ENCODE measurements at regions not wholly inside any gene's neighbourhood (a gene's known extent, or its start where the extent isn't known, plus 50 kb on each side); places are given as distances from the start of the nearest gene placed in this dataset.
"Not testable (repeated sequence)": the region's sequence is repeated elsewhere in the genome, so short reads cannot be mapped to it uniquely, and the experiment has no call there.

DNA sequence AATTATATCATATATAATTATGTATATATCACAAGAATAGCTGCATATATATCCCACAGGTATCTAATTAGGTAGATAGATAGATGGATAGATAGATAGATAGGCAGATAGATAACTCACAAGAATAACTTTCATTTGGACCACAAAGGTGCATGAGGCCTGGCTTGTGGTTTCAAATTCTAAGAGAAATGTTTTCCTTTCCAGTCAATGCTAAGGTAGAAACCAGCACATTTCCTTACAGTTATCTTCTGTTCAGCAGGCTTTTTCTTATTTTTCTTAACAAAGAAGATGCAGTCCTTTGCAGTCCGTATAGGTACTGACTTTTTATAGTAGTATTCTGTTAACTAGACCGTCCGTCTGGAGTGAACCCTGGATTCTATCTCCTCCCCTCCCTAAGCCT lies 152.9 kb upstream of the ANKFN1 start:
- Mint-ChIP-seq H3K27me3 (no peaks in the 10 kb centered on the region), H3K4me3 (no peak overlapping the region)

DNA sequence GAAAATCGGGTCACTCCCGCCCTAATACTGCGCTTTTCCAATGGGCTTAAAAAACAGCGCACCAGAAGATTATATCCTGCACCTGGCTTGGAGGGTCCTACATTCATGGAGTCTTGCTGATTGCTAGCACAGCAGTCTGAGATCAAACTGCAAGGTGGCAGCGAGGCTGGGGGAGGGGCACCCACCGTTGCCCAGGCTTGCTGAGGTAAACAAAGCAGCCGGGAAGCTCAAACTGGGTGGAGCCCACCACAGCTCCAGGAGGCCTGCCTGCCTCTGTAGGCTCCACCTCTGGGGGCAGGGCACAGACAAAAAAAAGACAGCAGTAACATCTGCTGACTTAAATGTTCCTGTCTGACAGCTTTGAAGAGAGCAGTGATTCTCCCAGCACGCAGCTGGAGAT lies 150.6 kb upstream of the ANKFN1 start:
- CTCF ChIA-PET; H3K4me3 Mint-ChIP-seq; H3K4me1 Mint-ChIP-seq; DNase-seq; ATAC-seq; H3K9me3 Mint-ChIP-seq (ENCODE audit: low read depth); H3K36me3 Mint-ChIP-seq; H3K27me3 Mint-ChIP-seq; H3K27ac Mint-ChIP-seq: not testable (repeated sequence)

More for the DNA sequence above, 152.9 kb upstream of the ANKFN1 start:
- no peaks in the 10 kb centered on the region for H3K36me3 Mint-ChIP-seq
- CTCF ChIA-PET: no interaction called here
- DNase-seq (no peak), ATAC-seq (no peak)
- H3K27ac Mint-ChIP-seq: no peak overlapping the region
- no peaks in the 10 kb centered on the region for H3K9me3 Mint-ChIP-seq (ENCODE audit: low read depth)
- no peaks in the 10 kb centered on the region for H3K4me1 Mint-ChIP-seq

DNA sequence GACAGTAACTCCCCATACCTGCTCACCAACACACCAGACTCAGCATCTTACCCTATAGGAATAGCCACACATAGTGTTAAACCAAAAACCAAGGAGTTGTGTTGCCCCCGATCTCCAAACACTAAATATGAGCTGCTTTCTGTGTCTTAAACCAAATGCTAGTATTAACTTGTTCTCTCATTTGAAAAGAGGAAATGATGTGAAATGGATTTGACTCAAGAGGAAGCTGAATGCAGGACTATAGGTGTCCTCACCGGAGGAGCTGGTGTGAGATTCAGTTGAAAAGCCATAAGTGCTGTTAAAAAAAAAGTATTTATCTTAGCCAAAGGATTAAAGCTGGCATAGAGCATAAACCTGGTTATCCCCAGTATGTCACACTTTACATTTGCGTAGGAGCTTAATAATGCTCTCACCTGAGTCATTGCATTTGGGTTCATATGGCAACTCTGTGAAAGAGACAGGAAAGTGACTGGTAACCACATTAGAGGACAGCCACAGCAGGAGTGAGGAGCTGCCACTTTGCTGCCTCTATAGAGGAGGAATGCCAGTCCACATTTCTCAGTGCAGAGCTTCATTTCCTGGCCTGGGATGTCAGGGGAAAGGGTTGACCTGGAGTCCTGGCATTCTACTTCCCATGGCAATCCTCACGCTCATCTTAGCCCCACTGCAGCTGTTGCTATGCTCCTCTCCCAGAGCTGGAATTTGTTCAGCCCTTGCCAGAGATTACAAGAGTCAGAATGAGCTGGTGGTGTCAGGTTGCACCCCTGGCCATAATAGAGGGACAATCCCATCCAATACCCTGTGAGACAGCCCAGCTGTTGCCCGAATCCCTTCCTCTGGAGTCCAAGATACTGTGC lies 143.3 kb upstream of the ANKFN1 start:
- no peak overlapping the region for H3K4me3 Mint-ChIP-seq
- DNase-seq (no peak), ATAC-seq (no peak)

DNA sequence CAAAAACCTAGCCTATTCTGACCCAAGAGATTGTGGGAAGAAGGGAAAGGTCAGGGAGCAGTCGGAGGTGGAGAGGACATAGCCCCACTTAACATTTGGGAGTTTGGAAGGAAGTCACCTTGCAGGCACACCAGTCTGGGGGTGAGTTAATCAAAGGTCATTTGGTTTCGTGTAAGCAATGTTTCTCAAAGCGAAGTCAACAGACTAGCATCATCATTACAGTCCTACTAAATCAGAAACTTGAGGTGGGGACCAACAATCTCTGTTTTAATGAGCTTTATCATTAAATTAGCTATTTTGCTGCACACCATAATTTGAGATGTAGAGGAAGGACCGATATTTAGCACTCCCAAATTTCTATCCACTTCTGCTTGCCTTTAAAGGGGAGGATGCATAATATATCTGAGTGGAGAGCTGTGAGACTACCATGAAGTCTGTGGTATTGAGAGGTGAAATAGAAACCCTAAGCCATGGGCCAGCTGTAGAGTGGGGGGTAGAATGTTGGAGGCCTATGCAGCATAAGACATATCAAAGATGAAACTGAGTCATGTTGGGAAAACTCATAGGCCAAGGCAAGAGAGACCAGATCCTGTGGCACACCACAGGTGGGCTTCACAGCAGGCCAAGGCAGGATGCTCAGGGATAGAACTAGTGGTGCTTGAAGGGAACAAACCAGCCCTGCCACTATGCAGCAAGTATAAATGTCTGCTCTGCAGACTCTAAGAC lies 141.7 kb upstream of the ANKFN1 start:
- ATAC-seq: no peak
- H3K36me3 Mint-ChIP-seq: no peaks in the 10 kb centered on the region
- H3K4me3 Mint-ChIP-seq: no peak overlapping the region
- DNase-seq: no peak
- peaks cover 2% of the 10 kb centered on the region for H3K9me3 Mint-ChIP-seq (ENCODE audit: low read depth)
- H3K27me3 Mint-ChIP-seq: no peaks in the 10 kb centered on the region
- H3K4me1 Mint-ChIP-seq: no peaks in the 10 kb centered on the region
- CTCF ChIA-PET: no interaction called here
- no peak overlapping the region for H3K27ac Mint-ChIP-seq

More for the DNA sequence above, 143.3 kb upstream of the ANKFN1 start:
- H3K27ac Mint-ChIP-seq: no peak overlapping the region
- CTCF ChIA-PET: interaction anchor here (1.4 kb wide), 1 partner anchor 11 kb away, joined by 3 read pairs; no protein-coding TSS in a partner anchor
- H3K36me3 Mint-ChIP-seq: no peaks in the 10 kb centered on the region
- no peaks in the 10 kb centered on the region for H3K4me1 Mint-ChIP-seq
- H3K9me3 Mint-ChIP-seq (ENCODE audit: low read depth): peaks cover 2% of the 10 kb centered on the region
- H3K27me3 Mint-ChIP-seq: no peaks in the 10 kb centered on the region

DNA sequence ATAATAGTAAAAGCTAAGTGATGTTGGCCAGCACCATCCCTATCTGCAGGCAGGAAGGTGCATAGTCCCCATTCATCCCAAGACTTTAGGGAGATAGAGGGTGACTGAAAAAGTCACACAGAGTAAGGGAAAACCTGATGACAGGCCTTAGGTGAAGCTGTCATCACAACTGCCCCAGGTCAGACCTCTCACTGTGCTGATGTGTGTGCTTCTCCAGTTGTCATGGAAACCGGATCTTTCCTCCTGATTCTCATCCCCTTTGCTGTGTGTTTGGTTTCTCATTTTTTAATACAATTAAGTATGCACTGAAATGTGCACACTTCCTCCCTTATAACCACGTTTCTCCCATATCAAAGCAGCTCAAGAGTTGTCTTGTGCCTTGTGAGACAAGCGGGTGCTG lies 135.1 kb upstream of the ANKFN1 start:
- CTCF ChIA-PET: no interaction called here
- Mint-ChIP-seq H3K4me3 (no peak overlapping the region), H3K36me3 (no peaks in the 10 kb centered on the region), H3K9me3 (ENCODE audit: low read depth) (no peaks in the 10 kb centered on the region), H3K27ac (no peak overlapping the region), H3K27me3 (no peaks in the 10 kb centered on the region), H3K4me1 (peaks cover under 1% of the 10 kb centered on the region)
- no peak for DNase-seq
- no peak for ATAC-seq

DNA sequence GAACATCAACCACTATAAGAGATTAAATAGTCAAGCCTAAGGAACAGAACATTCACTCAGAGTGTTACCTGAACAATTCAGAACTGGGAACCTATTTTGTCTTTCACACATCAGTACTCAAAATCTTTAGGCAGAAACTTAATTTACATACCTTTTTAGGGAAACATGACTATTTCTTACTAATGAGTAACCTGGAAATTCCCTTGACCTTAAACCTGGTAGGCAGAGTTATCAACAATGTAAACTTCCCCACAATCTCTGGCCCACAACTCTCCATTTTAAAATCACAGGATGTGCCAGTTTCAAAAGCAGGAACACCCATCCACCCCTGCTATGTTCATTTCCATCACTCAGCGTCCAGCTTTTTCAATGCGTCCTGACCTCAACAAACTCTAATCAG lies 132.9 kb upstream of the ANKFN1 start:
- peaks cover 2% of the 10 kb centered on the region for H3K4me1 Mint-ChIP-seq
- H3K27me3 Mint-ChIP-seq: no peaks in the 10 kb centered on the region
- no peaks in the 10 kb centered on the region for H3K9me3 Mint-ChIP-seq (ENCODE audit: low read depth)
- no peaks in the 10 kb centered on the region for H3K36me3 Mint-ChIP-seq
- CTCF ChIA-PET: no interaction called here
- H3K4me3 Mint-ChIP-seq: no peak overlapping the region
- no peak overlapping the region for H3K27ac Mint-ChIP-seq
- ATAC-seq (no peak), DNase-seq (no peak)

DNA sequence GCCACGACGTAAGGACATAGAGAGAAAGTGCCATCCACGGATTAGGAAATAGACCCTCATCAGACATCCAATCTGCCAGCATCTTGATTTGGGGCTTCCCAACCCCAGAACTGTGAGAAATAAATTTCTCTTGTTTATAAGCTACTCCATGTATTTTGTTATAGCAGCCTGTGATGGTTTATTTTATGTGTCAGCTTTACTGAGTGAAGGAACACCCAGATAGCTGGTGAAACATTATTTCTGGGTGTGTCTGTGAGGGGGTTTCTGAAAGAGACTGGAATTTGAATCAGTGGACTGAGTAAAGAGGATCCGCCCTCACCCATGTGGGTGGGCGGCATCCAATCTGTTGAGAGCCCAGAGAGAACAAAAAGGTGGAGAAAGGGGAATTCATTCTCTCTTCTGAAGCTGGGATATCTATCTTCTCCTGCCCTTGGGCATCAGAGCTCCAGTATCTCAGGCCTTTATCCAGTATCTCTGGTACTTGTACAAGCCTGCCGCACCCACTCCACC lies 131.5 kb upstream of the ANKFN1 start:
- Mint-ChIP-seq H3K9me3 (ENCODE audit: low read depth) (no peaks in the 10 kb centered on the region), H3K36me3 (no peaks in the 10 kb centered on the region), H3K27me3 (no peaks in the 10 kb centered on the region), H3K4me1 (peaks cover 2% of the 10 kb centered on the region), H3K27ac (no peak overlapping the region), H3K4me3 (no peak overlapping the region)
- DNase-seq (no peak), ATAC-seq (no peak)
- CTCF ChIA-PET: no interaction called here

DNA sequence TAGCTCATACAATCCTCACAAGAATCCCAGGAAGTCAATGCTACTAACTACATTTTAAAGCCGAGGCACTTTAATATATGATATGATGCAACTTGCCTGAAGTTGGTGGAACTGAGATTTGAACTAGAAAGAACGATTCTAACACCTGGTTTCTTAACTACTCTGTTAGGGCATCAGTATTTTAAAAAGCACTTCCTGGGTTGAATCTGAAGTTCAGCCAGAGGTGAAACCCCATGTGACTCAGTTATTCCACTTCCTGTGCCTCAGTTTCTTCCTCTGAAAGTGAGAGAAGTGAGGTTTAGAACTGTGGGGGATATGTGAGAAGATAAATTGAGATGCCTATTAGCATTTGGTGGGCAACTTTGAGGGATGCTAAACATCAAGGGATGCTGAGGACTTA lies 129.4 kb upstream of the ANKFN1 start:
- H3K4me1 Mint-ChIP-seq: peaks cover 2% of the 10 kb centered on the region
- CTCF ChIA-PET: no interaction called here
- H3K4me3 Mint-ChIP-seq: no peak overlapping the region
- DNase-seq: no peak
- H3K27ac Mint-ChIP-seq: no peak overlapping the region
- H3K27me3 Mint-ChIP-seq: peaks cover 3% of the 10 kb centered on the region
- no peak for ATAC-seq
- no peaks in the 10 kb centered on the region for H3K36me3 Mint-ChIP-seq
- H3K9me3 Mint-ChIP-seq (ENCODE audit: low read depth): no peaks in the 10 kb centered on the region

DNA sequence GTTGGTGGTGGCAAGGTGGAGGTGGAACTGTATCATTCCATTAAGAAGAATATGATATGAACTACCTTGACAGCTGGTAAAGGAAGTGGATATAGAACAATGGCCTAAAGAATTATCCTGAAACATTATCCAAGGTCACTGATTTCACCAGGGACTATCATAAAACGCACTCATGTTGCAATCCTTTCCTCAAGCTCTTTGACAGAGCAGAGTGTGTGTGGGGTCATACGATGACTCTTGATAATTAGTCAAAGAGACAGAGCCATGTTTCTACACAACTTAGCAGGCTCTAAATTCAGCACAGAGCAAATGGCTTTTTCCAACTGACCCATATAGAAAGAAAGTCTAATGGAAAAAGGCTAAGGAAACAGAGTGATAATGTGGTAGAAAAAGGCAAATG lies 126.4 kb upstream of the ANKFN1 start:
- CTCF ChIA-PET: no interaction called here
- Mint-ChIP-seq H3K4me3 (no peak overlapping the region), H3K27ac (no peak overlapping the region), H3K27me3 (peaks cover 9% of the 10 kb centered on the region), H3K9me3 (ENCODE audit: low read depth) (no peaks in the 10 kb centered on the region), H3K4me1 (peaks cover 8% of the 10 kb centered on the region), H3K36me3 (no peaks in the 10 kb centered on the region)
- DNase-seq: no peak
- no peak for ATAC-seq

DNA sequence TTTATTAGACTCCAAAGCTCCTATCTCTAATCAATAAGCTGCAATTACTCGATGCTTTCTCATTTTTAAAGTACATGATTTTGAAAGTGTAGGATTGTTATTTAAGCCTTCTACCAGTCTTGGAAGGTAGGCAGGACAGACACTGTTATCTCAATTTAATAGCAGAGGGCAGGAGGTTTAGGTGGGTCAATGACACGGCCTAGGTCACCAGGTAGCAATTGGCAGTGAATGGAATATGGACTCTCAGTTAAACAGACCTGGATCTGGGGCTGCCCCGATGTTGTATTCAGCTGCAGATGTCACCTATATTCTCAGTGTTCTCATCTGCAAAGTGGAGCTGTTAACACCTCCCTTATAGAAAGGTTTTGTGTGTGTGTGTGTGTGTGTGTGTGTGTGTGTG lies 124.4 kb upstream of the ANKFN1 start:
- DNase-seq (no peak), ATAC-seq (no peak)
- CTCF ChIA-PET: no interaction called here
- H3K4me3 Mint-ChIP-seq: no peak overlapping the region
- H3K4me1 Mint-ChIP-seq: peaks cover 7% of the 10 kb centered on the region
- no peaks in the 10 kb centered on the region for H3K9me3 Mint-ChIP-seq (ENCODE audit: low read depth)
- no peaks in the 10 kb centered on the region for H3K36me3 Mint-ChIP-seq
- H3K27me3 Mint-ChIP-seq: peaks cover 16% of the 10 kb centered on the region
- no peak overlapping the region for H3K27ac Mint-ChIP-seq

DNA sequence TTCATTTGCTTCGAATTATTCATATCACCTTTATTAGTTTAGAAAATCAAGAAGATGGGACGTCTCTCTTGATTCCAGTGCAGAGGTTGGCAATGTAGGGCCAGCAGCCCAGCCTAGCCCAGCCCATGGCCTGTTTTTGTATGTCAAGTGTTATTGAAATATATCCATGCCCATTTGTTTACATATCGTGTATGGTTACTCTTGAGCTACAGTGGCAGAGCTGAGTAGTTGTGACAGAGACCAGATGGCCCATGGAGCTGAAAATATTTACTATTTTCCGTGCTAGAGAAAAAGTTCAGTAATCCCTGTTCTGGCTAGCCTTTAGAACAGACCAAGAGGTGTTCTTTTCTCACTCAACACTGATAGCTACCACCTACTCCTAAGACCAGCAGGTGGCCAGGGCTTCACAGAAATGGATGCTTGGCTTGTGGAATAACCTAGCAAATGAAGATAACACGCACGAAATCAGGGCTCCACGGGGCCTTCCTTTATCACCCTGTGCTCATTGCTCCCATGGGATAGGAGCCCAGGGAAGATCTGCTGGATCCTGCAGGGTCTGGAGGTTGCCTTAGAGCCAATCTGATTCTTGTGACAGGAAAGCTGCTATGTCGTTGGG lies 123.2 kb upstream of the ANKFN1 start:
- H3K9me3 Mint-ChIP-seq (ENCODE audit: low read depth): no peaks in the 10 kb centered on the region
- no peak overlapping the region for H3K4me3 Mint-ChIP-seq
- DNase-seq (no peak), ATAC-seq (no peak)
- H3K36me3 Mint-ChIP-seq: no peaks in the 10 kb centered on the region
- peaks cover 20% of the 10 kb centered on the region for H3K27me3 Mint-ChIP-seq
- CTCF ChIA-PET: no interaction called here
- peaks cover 7% of the 10 kb centered on the region for H3K4me1 Mint-ChIP-seq
- H3K27ac Mint-ChIP-seq: no peak overlapping the region

DNA sequence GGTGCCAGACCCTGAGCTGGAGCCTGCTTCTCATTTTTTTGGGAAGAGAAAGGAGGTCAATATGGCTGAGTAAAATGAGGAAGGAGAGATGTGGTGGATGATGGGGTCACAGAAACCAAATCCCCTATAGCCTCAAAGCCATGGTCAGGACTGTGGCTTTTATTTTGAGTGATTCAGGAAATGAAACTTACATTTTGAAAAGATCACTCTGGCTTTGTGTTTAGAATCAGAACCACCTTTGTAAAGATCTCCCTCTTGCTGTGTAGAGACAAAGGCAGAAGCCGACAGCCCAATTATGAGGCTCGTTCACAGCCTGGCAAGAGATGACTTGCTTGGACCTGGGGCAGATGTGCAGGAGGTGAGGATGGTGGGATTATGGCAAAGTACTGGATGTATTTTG lies 121.6 kb upstream of the ANKFN1 start:
- Mint-ChIP-seq H3K27me3 (peaks cover 23% of the 10 kb centered on the region), H3K9me3 (ENCODE audit: low read depth) (no peaks in the 10 kb centered on the region), H3K4me1 (peaks cover 7% of the 10 kb centered on the region), H3K36me3 (no peaks in the 10 kb centered on the region), H3K4me3 (no peak overlapping the region), H3K27ac (no peak overlapping the region)
- ATAC-seq (no peak), DNase-seq (no peak)
- CTCF ChIA-PET: no interaction called here

DNA sequence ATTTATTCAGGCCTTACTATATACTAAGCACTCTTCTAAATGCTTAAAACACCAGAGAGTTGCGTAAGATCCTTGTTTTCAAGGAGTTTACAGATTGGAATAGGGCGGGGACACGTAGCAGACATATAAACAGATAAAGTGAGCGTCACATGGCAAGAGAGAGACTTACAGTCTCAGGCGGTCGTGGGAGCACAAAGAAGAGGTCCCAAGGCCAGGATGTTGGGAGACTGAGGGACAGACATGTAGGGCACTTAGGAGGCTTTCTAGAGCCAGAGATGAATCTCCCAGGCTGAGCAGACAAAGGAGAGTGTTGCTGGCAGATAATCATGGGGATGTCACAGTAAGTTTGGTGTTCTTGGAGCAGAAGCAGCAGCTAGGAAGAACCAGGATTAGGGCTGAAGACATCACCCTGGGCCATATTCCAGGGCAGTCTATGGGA lies 119.1 kb upstream of the ANKFN1 start:
- no peak for ATAC-seq
- Mint-ChIP-seq H3K27ac (no peak overlapping the region), H3K27me3 (peaks cover 21% of the 10 kb centered on the region), H3K36me3 (no peaks in the 10 kb centered on the region), H3K9me3 (ENCODE audit: low read depth) (no peaks in the 10 kb centered on the region), H3K4me1 (peaks cover 7% of the 10 kb centered on the region), H3K4me3 (no peak overlapping the region)
- CTCF ChIA-PET: no interaction called here
- no peak for DNase-seq

DNA sequence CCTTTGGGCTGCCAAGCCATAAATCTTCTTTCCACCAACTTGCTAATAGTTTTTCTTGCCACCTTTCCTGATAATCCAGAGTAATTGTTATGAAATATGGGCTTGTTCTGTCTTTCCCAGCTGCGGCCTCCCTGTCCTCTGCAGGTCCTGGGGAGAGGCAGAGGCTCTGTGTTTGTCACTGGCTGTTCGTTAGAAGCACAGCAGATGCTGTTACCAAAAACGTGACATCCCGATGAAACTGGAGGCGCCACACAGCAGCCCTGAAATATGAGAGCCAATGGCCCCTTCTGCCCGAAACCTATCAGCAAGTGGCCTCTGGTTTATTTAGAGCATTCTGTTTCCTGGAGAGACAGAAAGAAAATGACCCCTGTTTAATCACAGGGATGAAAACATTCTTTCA lies 115.1 kb upstream of the ANKFN1 start:
- CTCF ChIA-PET: no interaction called here
- Mint-ChIP-seq H3K27ac (no peak overlapping the region), H3K4me1 (no peaks in the 10 kb centered on the region), H3K27me3 (peaks cover 8% of the 10 kb centered on the region), H3K9me3 (ENCODE audit: low read depth) (no peaks in the 10 kb centered on the region), H3K4me3 (no peak overlapping the region), H3K36me3 (no peaks in the 10 kb centered on the region)
- ATAC-seq (no peak), DNase-seq (no peak)
